ENCODE measurements at regions not wholly inside any gene's neighbourhood (a gene's known extent, or its start where the extent isn't known, plus 50 kb on each side); places are given as distances from the start of the nearest gene placed in this dataset.
"Not testable (repeated sequence)": the region's sequence is repeated elsewhere in the genome, so short reads cannot be mapped to it uniquely, and the experiment has no call there.

DNA sequence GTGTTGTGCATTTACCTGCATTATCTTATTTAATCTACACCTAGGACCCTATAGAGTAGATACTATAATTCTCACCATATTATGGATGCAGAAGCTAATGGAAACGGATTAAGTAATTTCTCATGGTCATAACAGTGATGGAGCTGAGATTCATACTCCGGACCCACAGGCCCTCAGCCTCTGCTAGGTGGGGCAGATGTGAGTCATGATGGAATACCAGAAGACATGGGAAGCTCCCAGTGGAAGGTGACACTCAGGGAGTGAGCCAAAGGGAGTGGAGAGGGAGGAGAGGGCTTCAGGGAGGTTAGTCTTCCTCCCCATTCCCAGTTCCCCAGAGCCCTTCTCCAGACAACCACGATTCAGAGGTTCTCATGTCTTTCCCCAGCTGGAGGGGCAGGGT, 65.2 kb upstream of the GPR6 start:
- H3K36me3 ChIP-seq (ENCODE audit: insufficient read depth) = no peaks in the 10 kb centered on the region
- no peaks in the 10 kb centered on the region for H3K79me2 ChIP-seq (replicated peaks; ENCODE audit: insufficient read depth)
- no peak overlapping the region for H3K27ac Mint-ChIP-seq
- peaks cover 6% of the 10 kb centered on the region; the same call in 1 of the 2 replicates for H3K9me2 ChIP-seq (ENCODE audit: insufficient read depth)
- no peak for ATAC-seq
- no peaks in the 10 kb centered on the region; the same call in 2 of the 3 replicates for H3K9me3 Mint-ChIP-seq
- H3F3A ChIP-seq (replicated peaks; ENCODE audit: low read depth) = no peaks in the 10 kb centered on the region
- H3K27ac ChIP-seq (ENCODE audit: low read depth) = no peak overlapping the region
- H2AFZ ChIP-seq = no peak overlapping the region
- no peak overlapping the region for H3K4me3 Mint-ChIP-seq
- DNase-seq (ENCODE audit: low spot score) = no peak
- H3K27me3 ChIP-seq (ENCODE audit: insufficient read depth) = no peaks in the 10 kb centered on the region
- no peaks in the 10 kb centered on the region for H3K27me3 Mint-ChIP-seq (ENCODE audit: insufficient read depth, low read depth, poor library complexity)
- no peaks in the 10 kb centered on the region for H3K36me3 Mint-ChIP-seq (ENCODE audit: low read depth)
- TF ChIP-seq ZNF462 (CRISPR knock-in tag; IDR thresholded peaks at IDR 0.05) (no peak), CREB1 (CRISPR knock-in tag; IDR thresholded peaks at IDR 0.05; ENCODE audit: low read depth) (no peak), EZH2 (IDR thresholded peaks at IDR 0.05; ENCODE audit: low read depth, unreplicated experiment) (no peak), POLR2AphosphoS5 (IDR thresholded peaks at IDR 0.05; ENCODE audit: low read depth) (no peak), NANOG (IDR thresholded peaks at IDR 0.05; ENCODE audit: borderline replicate concordance) (no peak), EZH2phosphoT487 (IDR thresholded peaks at IDR 0.05; ENCODE audit: unreplicated experiment) (no peak)
- TF ChIP-seq, protein P1, sequence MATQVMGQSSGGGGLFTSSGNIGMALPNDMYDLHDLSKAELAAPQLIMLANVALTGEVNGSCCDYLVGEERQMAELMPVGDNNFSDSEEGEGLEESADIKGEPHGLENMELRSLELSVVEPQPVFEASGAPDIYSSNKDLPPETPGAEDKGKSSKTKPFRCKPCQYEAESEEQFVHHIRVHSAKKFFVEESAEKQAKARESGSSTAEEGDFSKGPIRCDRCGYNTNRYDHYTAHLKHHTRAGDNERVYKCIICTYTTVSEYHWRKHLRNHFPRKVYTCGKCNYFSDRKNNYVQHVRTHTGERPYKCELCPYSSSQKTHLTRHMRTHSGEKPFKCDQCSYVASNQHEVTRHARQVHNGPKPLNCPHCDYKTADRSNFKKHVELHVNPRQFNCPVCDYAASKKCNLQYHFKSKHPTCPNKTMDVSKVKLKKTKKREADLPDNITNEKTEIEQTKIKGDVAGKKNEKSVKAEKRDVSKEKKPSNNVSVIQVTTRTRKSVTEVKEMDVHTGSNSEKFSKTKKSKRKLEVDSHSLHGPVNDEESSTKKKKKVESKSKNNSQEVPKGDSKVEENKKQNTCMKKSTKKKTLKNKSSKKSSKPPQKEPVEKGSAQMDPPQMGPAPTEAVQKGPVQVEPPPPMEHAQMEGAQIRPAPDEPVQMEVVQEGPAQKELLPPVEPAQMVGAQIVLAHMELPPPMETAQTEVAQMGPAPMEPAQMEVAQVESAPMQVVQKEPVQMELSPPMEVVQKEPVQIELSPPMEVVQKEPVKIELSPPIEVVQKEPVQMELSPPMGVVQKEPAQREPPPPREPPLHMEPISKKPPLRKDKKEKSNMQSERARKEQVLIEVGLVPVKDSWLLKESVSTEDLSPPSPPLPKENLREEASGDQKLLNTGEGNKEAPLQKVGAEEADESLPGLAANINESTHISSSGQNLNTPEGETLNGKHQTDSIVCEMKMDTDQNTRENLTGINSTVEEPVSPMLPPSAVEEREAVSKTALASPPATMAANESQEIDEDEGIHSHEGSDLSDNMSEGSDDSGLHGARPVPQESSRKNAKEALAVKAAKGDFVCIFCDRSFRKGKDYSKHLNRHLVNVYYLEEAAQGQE (IDR thresholded peaks at IDR 0.05; ENCODE audit: unreplicated experiment) = no peak
- peaks cover 9% of the 10 kb centered on the region; the same call in 2 of the 3 replicates for H3K4me1 Mint-ChIP-seq
- H3K4me1 ChIP-seq (ENCODE audit: insufficient read depth) = peaks cover 5% of the 10 kb centered on the region; the same call in 1 of the 2 replicates
- no peak overlapping the region for H3K4me2 ChIP-seq
- H4K20me1 ChIP-seq (replicated peaks; ENCODE audit: insufficient read depth) = no peaks in the 10 kb centered on the region
- H3K4me3 ChIP-seq = no peak overlapping the region

- H3K36me3 Mint-ChIP-seq (ENCODE audit: low read depth); H3K9me3 Mint-ChIP-seq; H4K20me1 ChIP-seq (replicated peaks; ENCODE audit: insufficient read depth); H3K9me2 ChIP-seq (ENCODE audit: insufficient read depth); H3K27ac Mint-ChIP-seq; H3K4me3 ChIP-seq; H3K4me2 ChIP-seq; H3F3A ChIP-seq (replicated peaks; ENCODE audit: low read depth); H3K27me3 ChIP-seq (ENCODE audit: insufficient read depth); H2AFZ ChIP-seq; H3K4me3 Mint-ChIP-seq; ATAC-seq; DNase-seq (ENCODE audit: low spot score); H3K4me1 Mint-ChIP-seq; H3K27me3 Mint-ChIP-seq (ENCODE audit: insufficient read depth, low read depth, poor library complexity); H3K36me3 ChIP-seq (ENCODE audit: insufficient read depth); H3K79me2 ChIP-seq (replicated peaks; ENCODE audit: insufficient read depth); H3K4me1 ChIP-seq (ENCODE audit: insufficient read depth); H3K27ac ChIP-seq (ENCODE audit: low read depth): not testable (repeated sequence)
Measured at GRCh38 chr6:109915748-109916147, 62.4 kb upstream of the GPR6 start.

Measured in GM23338 (cell line).